ENCODE measurements at regions not wholly inside any gene's neighbourhood (a gene's known extent, or its start where the extent isn't known, plus 50 kb on each side); places are given as distances from the start of the nearest gene placed in this dataset.

DNA sequence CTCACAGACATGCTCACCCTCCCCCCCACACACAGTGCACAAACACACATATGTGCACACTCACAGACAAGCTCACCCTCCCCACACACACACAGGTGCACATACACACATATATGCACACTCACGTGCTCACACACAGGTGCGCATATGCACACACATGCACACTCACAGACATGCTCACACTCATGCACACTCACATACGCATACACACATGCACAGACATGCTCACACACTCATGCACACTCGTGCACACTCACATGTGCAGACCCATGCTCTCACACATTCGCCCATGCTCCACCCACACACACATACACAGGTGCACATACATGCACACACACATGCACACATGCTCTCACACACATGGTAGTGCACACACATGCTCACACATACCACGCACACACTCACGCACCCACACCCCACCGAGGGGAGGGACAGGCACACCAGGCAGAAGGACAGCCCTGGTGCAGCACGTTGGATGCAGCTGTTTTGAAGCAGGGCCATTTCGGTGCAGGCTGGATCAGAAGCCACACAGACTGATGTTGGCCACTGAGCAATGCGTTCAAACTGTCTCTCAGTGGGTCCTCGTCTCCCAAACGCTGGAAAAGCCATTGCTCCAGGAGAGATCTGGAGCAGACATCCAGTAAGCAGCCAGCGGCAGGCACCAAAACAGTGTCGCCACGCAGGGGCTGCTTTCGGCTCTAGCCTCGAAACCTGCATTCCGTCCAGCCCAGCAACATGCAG is 86.2 kb upstream of the ZNF469 start:
- TF ChIP-seq, protein P1, sequence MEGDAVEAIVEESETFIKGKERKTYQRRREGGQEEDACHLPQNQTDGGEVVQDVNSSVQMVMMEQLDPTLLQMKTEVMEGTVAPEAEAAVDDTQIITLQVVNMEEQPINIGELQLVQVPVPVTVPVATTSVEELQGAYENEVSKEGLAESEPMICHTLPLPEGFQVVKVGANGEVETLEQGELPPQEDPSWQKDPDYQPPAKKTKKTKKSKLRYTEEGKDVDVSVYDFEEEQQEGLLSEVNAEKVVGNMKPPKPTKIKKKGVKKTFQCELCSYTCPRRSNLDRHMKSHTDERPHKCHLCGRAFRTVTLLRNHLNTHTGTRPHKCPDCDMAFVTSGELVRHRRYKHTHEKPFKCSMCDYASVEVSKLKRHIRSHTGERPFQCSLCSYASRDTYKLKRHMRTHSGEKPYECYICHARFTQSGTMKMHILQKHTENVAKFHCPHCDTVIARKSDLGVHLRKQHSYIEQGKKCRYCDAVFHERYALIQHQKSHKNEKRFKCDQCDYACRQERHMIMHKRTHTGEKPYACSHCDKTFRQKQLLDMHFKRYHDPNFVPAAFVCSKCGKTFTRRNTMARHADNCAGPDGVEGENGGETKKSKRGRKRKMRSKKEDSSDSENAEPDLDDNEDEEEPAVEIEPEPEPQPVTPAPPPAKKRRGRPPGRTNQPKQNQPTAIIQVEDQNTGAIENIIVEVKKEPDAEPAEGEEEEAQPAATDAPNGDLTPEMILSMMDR (IDR thresholded peaks at IDR 0.05): no peak
- TF ChIP-seq KDM1A (IDR thresholded peaks at IDR 0.05; ENCODE audit: low read depth): no peak
- no peak for TF ChIP-seq ZC3H11A (IDR thresholded peaks at IDR 0.05)
- TF ChIP-seq POLR2A (IDR thresholded peaks at IDR 0.05; ENCODE audit: low read length): no peak
- TF ChIP-seq EP300 (IDR thresholded peaks at IDR 0.05): no peak
- TF ChIP-seq RAD21 (conservative IDR thresholded peaks at IDR 0.05 in 1 of 2, IDR thresholded peaks at IDR 0.05 in 1 of 2): no peak
- TF ChIP-seq RFX5 (IDR thresholded peaks at IDR 0.05): no peak
- no peak for TF ChIP-seq KDM5A (IDR thresholded peaks at IDR 0.05)
- TF ChIP-seq GATA3 (IDR thresholded peaks at IDR 0.05; ENCODE audit: borderline replicate concordance): no peak
- TF ChIP-seq, protein P2, sequence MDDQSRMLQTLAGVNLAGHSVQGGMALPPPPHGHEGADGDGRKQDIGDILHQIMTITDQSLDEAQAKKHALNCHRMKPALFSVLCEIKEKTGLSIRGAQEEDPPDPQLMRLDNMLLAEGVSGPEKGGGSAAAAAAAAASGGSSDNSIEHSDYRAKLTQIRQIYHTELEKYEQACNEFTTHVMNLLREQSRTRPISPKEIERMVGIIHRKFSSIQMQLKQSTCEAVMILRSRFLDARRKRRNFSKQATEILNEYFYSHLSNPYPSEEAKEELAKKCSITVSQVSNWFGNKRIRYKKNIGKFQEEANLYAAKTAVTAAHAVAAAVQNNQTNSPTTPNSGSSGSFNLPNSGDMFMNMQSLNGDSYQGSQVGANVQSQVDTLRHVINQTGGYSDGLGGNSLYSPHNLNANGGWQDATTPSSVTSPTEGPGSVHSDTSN (IDR thresholded peaks at IDR 0.05): no peak
- TF ChIP-seq, protein P3, sequence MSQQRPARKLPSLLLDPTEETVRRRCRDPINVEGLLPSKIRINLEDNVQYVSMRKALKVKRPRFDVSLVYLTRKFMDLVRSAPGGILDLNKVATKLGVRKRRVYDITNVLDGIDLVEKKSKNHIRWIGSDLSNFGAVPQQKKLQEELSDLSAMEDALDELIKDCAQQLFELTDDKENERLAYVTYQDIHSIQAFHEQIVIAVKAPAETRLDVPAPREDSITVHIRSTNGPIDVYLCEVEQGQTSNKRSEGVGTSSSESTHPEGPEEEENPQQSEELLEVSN (IDR thresholded peaks at IDR 0.05; ENCODE audit: borderline replicate concordance, low read depth): no peak
- TF ChIP-seq, protein P4, sequence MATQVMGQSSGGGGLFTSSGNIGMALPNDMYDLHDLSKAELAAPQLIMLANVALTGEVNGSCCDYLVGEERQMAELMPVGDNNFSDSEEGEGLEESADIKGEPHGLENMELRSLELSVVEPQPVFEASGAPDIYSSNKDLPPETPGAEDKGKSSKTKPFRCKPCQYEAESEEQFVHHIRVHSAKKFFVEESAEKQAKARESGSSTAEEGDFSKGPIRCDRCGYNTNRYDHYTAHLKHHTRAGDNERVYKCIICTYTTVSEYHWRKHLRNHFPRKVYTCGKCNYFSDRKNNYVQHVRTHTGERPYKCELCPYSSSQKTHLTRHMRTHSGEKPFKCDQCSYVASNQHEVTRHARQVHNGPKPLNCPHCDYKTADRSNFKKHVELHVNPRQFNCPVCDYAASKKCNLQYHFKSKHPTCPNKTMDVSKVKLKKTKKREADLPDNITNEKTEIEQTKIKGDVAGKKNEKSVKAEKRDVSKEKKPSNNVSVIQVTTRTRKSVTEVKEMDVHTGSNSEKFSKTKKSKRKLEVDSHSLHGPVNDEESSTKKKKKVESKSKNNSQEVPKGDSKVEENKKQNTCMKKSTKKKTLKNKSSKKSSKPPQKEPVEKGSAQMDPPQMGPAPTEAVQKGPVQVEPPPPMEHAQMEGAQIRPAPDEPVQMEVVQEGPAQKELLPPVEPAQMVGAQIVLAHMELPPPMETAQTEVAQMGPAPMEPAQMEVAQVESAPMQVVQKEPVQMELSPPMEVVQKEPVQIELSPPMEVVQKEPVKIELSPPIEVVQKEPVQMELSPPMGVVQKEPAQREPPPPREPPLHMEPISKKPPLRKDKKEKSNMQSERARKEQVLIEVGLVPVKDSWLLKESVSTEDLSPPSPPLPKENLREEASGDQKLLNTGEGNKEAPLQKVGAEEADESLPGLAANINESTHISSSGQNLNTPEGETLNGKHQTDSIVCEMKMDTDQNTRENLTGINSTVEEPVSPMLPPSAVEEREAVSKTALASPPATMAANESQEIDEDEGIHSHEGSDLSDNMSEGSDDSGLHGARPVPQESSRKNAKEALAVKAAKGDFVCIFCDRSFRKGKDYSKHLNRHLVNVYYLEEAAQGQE (IDR thresholded peaks at IDR 0.05): no peak
- TF ChIP-seq, protein P5, sequence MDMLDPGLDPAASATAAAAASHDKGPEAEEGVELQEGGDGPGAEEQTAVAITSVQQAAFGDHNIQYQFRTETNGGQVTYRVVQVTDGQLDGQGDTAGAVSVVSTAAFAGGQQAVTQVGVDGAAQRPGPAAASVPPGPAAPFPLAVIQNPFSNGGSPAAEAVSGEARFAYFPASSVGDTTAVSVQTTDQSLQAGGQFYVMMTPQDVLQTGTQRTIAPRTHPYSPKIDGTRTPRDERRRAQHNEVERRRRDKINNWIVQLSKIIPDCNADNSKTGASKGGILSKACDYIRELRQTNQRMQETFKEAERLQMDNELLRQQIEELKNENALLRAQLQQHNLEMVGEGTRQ (IDR thresholded peaks at IDR 0.05): no peak
